ENCODE measurements at regions not wholly inside any gene's neighbourhood (a gene's known extent, or its start where the extent isn't known, plus 50 kb on each side); places are given as distances from the start of the nearest gene placed in this dataset.

DNA sequence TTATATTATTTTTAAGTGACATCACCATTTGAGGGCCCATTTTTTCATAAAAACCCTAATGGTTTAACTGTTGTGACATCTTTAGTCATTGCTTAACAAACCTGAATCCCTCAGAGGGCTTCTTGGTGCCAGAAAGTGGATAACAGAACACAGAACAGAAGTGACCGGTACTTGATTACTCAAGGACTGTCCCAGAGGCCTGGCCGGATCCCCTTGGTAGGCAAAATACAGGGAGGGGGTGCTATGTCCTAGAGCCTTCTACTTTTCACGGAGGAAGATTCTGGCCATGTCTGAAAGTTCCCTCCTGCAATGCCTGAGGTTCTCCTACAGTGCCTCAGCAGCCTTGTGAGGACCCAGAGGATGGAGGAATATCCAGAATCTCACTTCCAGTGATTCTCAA is 94.3 kb upstream of the DCLK2 start (continued):
- TF ChIP-seq ZNF79 (CRISPR knock-in tag; IDR thresholded peaks at IDR 0.05; ENCODE audit: low read depth) (no peak), ZFP30 (CRISPR knock-in tag; IDR thresholded peaks at IDR 0.05; ENCODE audit: borderline replicate concordance) (no peak), HEY1 (CRISPR knock-in tag; IDR thresholded peaks at IDR 0.05; ENCODE audit: borderline replicate concordance) (no peak)
- TF ChIP-seq, protein P1, sequence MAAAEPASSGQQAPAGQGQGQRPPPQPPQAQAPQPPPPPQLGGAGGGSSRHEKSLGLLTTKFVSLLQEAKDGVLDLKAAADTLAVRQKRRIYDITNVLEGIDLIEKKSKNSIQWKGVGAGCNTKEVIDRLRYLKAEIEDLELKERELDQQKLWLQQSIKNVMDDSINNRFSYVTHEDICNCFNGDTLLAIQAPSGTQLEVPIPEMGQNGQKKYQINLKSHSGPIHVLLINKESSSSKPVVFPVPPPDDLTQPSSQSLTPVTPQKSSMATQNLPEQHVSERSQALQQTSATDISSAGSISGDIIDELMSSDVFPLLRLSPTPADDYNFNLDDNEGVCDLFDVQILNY (CRISPR knock-in tag; IDR thresholded peaks at IDR 0.05) = no peak
- TF ChIP-seq, protein P2, sequence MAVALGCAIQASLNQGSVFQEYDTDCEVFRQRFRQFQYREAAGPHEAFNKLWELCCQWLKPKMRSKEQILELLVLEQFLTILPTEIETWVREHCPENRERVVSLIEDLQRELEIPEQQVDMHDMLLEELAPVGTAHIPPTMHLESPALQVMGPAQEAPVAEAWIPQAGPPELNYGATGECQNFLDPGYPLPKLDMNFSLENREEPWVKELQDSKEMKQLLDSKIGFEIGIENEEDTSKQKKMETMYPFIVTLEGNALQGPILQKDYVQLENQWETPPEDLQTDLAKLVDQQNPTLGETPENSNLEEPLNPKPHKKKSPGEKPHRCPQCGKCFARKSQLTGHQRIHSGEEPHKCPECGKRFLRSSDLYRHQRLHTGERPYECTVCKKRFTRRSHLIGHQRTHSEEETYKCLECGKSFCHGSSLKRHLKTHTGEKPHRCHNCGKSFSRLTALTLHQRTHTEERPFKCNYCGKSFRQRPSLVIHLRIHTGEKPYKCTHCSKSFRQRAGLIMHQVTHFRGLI (CRISPR knock-in tag; IDR thresholded peaks at IDR 0.05) = no peak

DNA sequence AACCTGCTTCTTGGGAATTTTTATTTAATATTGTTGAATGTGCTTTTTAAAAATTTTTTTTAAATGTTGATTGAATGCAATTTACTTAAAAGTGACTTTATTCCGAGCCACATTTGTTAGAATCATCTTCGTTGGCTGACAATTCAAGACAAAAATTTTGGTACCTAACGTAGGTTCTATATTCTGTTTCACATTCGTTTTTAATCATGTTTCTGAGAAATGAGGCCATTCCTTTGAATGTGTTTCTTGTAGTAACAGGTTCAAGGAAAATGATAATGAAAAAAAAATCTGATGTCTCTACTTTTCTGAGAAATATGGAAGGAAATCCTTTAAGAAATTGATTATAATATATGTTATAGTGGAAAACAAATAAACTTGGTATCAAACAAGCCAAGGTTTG is 92.3 kb upstream of the DCLK2 start:
- Histone ChIP-seq H3K9me1 (ENCODE audit: control insufficient read depth, insufficient read depth, low read length) (no peaks in the 10 kb centered on the region), H3K4me1 (replicated peaks in 1 of 2; ENCODE audit: control insufficient read depth in 2 of 2, insufficient read depth in 2 of 2, low read length in 2 of 2) (no peaks in the 10 kb centered on the region; a peak in 1 of 5 replicates), H3K79me2 (ENCODE audit: control insufficient read depth, insufficient read depth, low read length) (no peaks in the 10 kb centered on the region), H3K9me3 (replicated peaks; ENCODE audit: control insufficient read depth, insufficient read depth, low read depth, low read length) (no peaks in the 10 kb centered on the region), H2AFZ (ENCODE audit: low read depth, low read length) (no peak overlapping the region), H3K27ac (ENCODE audit: extremely low read depth, low read depth, low read length) (no peak overlapping the region), H3K4me2 (ENCODE audit: insufficient read depth, low read length) (no peak overlapping the region), H3K4me3 (no peak overlapping the region), H3K27me3 (ENCODE audit: control insufficient read depth in 2 of 2, insufficient read depth in 2 of 2, low read length in 2 of 2) (no peaks in the 10 kb centered on the region), H3K9ac (ENCODE audit: insufficient read depth in 1 of 2, low read depth in 2 of 2, low read length in 2 of 2) (no peak overlapping the region), H4K20me1 (replicated peaks; ENCODE audit: control insufficient read depth, insufficient read depth, low read length) (no peaks in the 10 kb centered on the region), H3K36me3 (ENCODE audit: control insufficient read depth, insufficient read depth, low read length) (no peaks in the 10 kb centered on the region)
- no TSS peak for BruUV-seq (replicated peaks)
- in situ Hi-C loops (cut with MboI) (loop anchor here (25.0 kb wide), 1 partner anchor 226 kb away; no protein-coding TSS in a partner anchor), intact Hi-C loops (cut with micrococcal nuclease) (no loop called here)
- 7% methylated on average over 4 of the region's 4 CpGs for WGBS (ENCODE audit: insufficient coverage, low coverage, missing lambda C conversion rate)
- FAIRE-seq = no peak
- ChIA-PET POLR2A (no interaction called here), CTCF (ENCODE audit: low intra/inter-chr PET ratio) (interaction anchor here (0.7 kb wide), 1 partner anchor 249 kb away, joined by 6 read pairs; no protein-coding TSS in a partner anchor)
- DNase-seq (ENCODE audit: extremely low read depth in 1 of 4, low spot score in 3 of 4) = no peak
- ATAC-seq = no peak
- TF ChIP-seq, protein P3, sequence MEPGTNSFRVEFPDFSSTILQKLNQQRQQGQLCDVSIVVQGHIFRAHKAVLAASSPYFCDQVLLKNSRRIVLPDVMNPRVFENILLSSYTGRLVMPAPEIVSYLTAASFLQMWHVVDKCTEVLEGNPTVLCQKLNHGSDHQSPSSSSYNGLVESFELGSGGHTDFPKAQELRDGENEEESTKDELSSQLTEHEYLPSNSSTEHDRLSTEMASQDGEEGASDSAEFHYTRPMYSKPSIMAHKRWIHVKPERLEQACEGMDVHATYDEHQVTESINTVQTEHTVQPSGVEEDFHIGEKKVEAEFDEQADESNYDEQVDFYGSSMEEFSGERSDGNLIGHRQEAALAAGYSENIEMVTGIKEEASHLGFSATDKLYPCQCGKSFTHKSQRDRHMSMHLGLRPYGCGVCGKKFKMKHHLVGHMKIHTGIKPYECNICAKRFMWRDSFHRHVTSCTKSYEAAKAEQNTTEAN (CRISPR knock-in tag; IDR thresholded peaks at IDR 0.05) = no peak
- TF ChIP-seq TEAD4 (IDR thresholded peaks at IDR 0.05; ENCODE audit: low read length) (no peak), TEAD4 (CRISPR knock-in tag; IDR thresholded peaks at IDR 0.05; ENCODE audit: borderline replicate concordance) (no peak), PURB (CRISPR knock-in tag; IDR thresholded peaks at IDR 0.05; ENCODE audit: low read depth) (no peak), GATAD2B (IDR thresholded peaks at IDR 0.05; ENCODE audit: borderline replicate concordance) (no peak), TEAD2 (tag; IDR thresholded peaks at IDR 0.05) (no peak), TOE1 (IDR thresholded peaks at IDR 0.05; ENCODE audit: borderline replicate concordance) (no peak), TOE1 (CRISPR knock-in tag; IDR thresholded peaks at IDR 0.05; ENCODE audit: borderline replicate concordance, low read depth) (no peak)
- TF ChIP-seq, protein P4, sequence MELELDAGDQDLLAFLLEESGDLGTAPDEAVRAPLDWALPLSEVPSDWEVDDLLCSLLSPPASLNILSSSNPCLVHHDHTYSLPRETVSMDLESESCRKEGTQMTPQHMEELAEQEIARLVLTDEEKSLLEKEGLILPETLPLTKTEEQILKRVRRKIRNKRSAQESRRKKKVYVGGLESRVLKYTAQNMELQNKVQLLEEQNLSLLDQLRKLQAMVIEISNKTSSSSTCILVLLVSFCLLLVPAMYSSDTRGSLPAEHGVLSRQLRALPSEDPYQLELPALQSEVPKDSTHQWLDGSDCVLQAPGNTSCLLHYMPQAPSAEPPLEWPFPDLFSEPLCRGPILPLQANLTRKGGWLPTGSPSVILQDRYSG (tag; conservative IDR thresholded peaks at IDR 0.05; ENCODE audit: low read depth) = no peak
- TF ChIP-seq, protein P5, sequence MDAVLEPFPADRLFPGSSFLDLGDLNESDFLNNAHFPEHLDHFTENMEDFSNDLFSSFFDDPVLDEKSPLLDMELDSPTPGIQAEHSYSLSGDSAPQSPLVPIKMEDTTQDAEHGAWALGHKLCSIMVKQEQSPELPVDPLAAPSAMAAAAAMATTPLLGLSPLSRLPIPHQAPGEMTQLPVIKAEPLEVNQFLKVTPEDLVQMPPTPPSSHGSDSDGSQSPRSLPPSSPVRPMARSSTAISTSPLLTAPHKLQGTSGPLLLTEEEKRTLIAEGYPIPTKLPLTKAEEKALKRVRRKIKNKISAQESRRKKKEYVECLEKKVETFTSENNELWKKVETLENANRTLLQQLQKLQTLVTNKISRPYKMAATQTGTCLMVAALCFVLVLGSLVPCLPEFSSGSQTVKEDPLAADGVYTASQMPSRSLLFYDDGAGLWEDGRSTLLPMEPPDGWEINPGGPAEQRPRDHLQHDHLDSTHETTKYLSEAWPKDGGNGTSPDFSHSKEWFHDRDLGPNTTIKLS (IDR thresholded peaks at IDR 0.05; ENCODE audit: borderline replicate concordance, low read depth) = no peak

Measured in K562 (cell line).